ENCODE measurements at regions not wholly inside any gene's neighbourhood (a gene's known extent, or its start where the extent isn't known, plus 50 kb on each side); places are given as distances from the start of the nearest gene placed in this dataset.

DNA sequence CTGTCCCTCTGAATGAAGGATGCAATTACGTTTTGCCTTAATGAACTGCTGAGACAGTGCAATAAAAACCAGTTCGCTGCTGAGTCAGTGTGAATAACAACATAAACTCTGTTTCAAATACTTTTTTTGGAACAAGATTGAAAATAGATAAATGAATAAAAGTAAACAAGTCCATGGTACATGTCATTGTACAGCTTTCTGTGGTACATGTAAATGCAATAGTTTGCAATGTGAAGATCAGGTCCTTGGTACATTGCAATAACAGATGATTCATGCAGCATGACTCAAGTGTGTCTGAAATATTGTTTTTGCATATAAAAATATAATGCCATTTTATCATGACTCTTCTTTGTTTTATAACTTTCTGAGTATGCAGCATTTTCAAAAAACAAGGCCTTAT is 193.4 kb upstream of the PACRGL start:
- TF ChIP-seq, protein P1, sequence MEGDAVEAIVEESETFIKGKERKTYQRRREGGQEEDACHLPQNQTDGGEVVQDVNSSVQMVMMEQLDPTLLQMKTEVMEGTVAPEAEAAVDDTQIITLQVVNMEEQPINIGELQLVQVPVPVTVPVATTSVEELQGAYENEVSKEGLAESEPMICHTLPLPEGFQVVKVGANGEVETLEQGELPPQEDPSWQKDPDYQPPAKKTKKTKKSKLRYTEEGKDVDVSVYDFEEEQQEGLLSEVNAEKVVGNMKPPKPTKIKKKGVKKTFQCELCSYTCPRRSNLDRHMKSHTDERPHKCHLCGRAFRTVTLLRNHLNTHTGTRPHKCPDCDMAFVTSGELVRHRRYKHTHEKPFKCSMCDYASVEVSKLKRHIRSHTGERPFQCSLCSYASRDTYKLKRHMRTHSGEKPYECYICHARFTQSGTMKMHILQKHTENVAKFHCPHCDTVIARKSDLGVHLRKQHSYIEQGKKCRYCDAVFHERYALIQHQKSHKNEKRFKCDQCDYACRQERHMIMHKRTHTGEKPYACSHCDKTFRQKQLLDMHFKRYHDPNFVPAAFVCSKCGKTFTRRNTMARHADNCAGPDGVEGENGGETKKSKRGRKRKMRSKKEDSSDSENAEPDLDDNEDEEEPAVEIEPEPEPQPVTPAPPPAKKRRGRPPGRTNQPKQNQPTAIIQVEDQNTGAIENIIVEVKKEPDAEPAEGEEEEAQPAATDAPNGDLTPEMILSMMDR (IDR thresholded peaks at IDR 0.05), result no peak
- no peak for TF ChIP-seq POLR2A (IDR thresholded peaks at IDR 0.05)
